Stimulated activated naive CD4-positive, alpha-beta T cell (primary cell): ENCODE measurements at regions not wholly inside any gene's neighbourhood (a gene's known extent, or its start where the extent isn't known, plus 50 kb on each side); places are given as distances from the start of the nearest gene placed in this dataset.

Experiments used
- DNase-seq, 6 experiments: peaks; one replicate each; lab custom pipeline; 2025; lab: John Stamatoyannopoulos, UW

- DNase-seq, result no peak
These were observed 232.8 kb upstream of the BLID start for GRCh38 chr11:122348659-122349409.

- no peak for DNase-seq
These were observed 230.0 kb upstream of the BLID start for GRCh38 chr11:122346006-122346405.

GRCh38 chr11:122345586-122345985 lies 229.6 kb upstream of the BLID start:
- no peak for DNase-seq

- no peak for DNase-seq
These were observed 228.2 kb upstream of the BLID start for GRCh38 chr11:122344215-122344614.

- no peak for DNase-seq
These were observed 227.2 kb upstream of the BLID start for GRCh38 chr11:122343210-122343609.

GRCh38 chr11:122342089-122342744 lies 226.2 kb upstream of the BLID start:
- DNase-seq, result no peak

GRCh38 chr11:122341477-122341876 lies 225.5 kb upstream of the BLID start:
- no peak for DNase-seq

- DNase-seq, result no peak
These were observed 224.7 kb upstream of the BLID start for GRCh38 chr11:122340607-122341290.

GRCh38 chr11:122339436-122340060 lies 223.5 kb upstream of the BLID start:
- DNase-seq, result no peak

- no peak for DNase-seq
These were observed 221.7 kb upstream of the BLID start for GRCh38 chr11:122337704-122338103.

- DNase-seq, result no peak
These were observed 221.2 kb upstream of the BLID start for GRCh38 chr11:122337241-122337640.

GRCh38 chr11:122336706-122337105 lies 220.7 kb upstream of the BLID start:
- DNase-seq, result no peak

GRCh38 chr11:122334546-122335339 lies 218.7 kb upstream of the BLID start:
- no peak for DNase-seq

GRCh38 chr11:122333467-122333866 lies 217.5 kb upstream of the BLID start:
- DNase-seq, result no peak

- DNase-seq, result no peak
These were observed 215.1 kb upstream of the BLID start for GRCh38 chr11:122331079-122331478.

GRCh38 chr11:122330279-122330965 lies 214.4 kb upstream of the BLID start:
- DNase-seq, result no peak

- DNase-seq, result no peak
These were observed 211.5 kb upstream of the BLID start for GRCh38 chr11:122327528-122327927.

GRCh38 chr11:122323754-122324421 lies 207.9 kb upstream of the BLID start:
- no peak for DNase-seq

- DNase-seq, result no peak
These were observed 206.3 kb upstream of the BLID start for GRCh38 chr11:122322329-122322728.

GRCh38 chr11:122320671-122321070 lies 204.7 kb upstream of the BLID start:
- no peak for DNase-seq
